A673 (cell line): ENCODE measurements at regions not wholly inside any gene's neighbourhood (a gene's known extent, or its start where the extent isn't known, plus 50 kb on each side); places are given as distances from the start of the nearest gene placed in this dataset.

Source experiments
- BruUV-seq: library from RNA; stranded (reverse); fragments of 400-500 nt; replicated peaks from 2 replicates; lab custom pipeline; 2021; lab: Mats Ljungman, UMichigan
- CTCF ChIA-PET: fragments of 300-600 bp; sonication (Branson Sonifier 250); formaldehyde crosslinking; loops from one replicate; lab custom pipeline; 2022; ENCODE audit warnings: antibody characterized with exemption; lab: Charles Lee
- POLR2A ChIA-PET: fragments of 300-600 bp; sonication (Branson Sonifier 250); formaldehyde crosslinking; loops from one replicate; lab custom pipeline; 2022; ENCODE audit warnings: antibody characterized with exemption; ENCODE audit not compliant: low non-redundant PET; lab: Charles Lee
- DNase-seq: peaks from one replicate; pipeline ENCODE4 v3.0.0-alpha.2; 2015; ENCODE audit warnings: low spot score
- H3K27ac ChIP-seq: fragments of 200-600 bp; sonication (generic); 2 replicates; pipeline ENCODE4 v1.5.1; 2016; ENCODE audit warnings: mixed run types, low read depth, mild to moderate bottlenecking, mixed read lengths, antibody characterized with exemption, low read length; ENCODE audit not compliant: poor library complexity, severe bottlenecking
- H3K27me3 ChIP-seq: fragments of 200-600 bp; sonication (generic); replicated peaks from 2 replicates; pipeline ENCODE4 v1.6.1; 2017; ENCODE audit warnings: mixed run types, low read depth, mild to moderate bottlenecking, mixed read lengths, antibody characterized with exemption, low read length; ENCODE audit not compliant: insufficient read depth, poor library complexity
- H3K36me3 ChIP-seq: fragments of 200-600 bp; sonication (generic); 2 replicates; pipeline ENCODE4 v1.6.1; 2016; ENCODE audit warnings: mixed run types, mild to moderate bottlenecking, mixed read lengths, antibody characterized with exemption, low read length; ENCODE audit not compliant: insufficient read depth, poor library complexity, severe bottlenecking
- H3K4me1 ChIP-seq: fragments of 200-600 bp; sonication (generic); 2 replicates; pipeline ENCODE4 v1.6.1; 2017; ENCODE audit warnings: mixed run types, mild to moderate bottlenecking, mixed read lengths, antibody characterized with exemption, low read length; ENCODE audit not compliant: insufficient read depth, poor library complexity, severe bottlenecking
- H3K4me3 ChIP-seq: fragments of 200-600 bp; sonication (generic); 2 replicates; pipeline ENCODE4 v1.5.1; 2016; ENCODE audit warnings: low read depth, mixed run types, mild to moderate bottlenecking, mixed read lengths, low read length; ENCODE audit not compliant: poor library complexity, severe bottlenecking
- H3K9me3 ChIP-seq: fragments of 200-600 bp; sonication (generic); 2 replicates; pipeline ENCODE4 v1.6.1; 2016; ENCODE audit warnings: mixed run types, low read depth, mild to moderate bottlenecking, mixed read lengths, antibody characterized with exemption, low read length; ENCODE audit not compliant: poor library complexity, severe bottlenecking
- CTCF ChIP-seq: fragments of 300-800, 200-600 bp; sonication (generic); conservative IDR thresholded peaks from 2 replicates; pipeline ENCODE4 v1.5.1; 2017; ENCODE audit warnings: low read depth, mild to moderate bottlenecking, antibody characterized with exemption, low read length, moderate library complexity, mixed read lengths
- EZH2 ChIP-seq: fragments of 200-600 bp; sonication (generic); IDR thresholded peaks from 2 replicates; pipeline ENCODE4 v1.6.1; 2017; ENCODE audit warnings: borderline replicate concordance, low read depth, mild to moderate bottlenecking, mixed read lengths, antibody characterized with exemption, low read length; ENCODE audit not compliant: poor library complexity, severe bottlenecking
- intact Hi-C: fragments of 100-400 bp; cut with micrococcal nuclease; formaldehyde crosslinking; loops from one replicate; pipeline ENCODE4 v1.10.0; 2022; ENCODE audit not compliant: unreplicated experiment

- TF ChIP-seq EZH2 (no peak), CTCF (0 out of 2 replicates have a peak, but pooled peaks have one; percentile 22)
- intact Hi-C loops, result no loop called here
- BruUV-seq, result no TSS peak
- H3K4me3 ChIP-seq, result no peak overlapping the region
- H3K36me3 ChIP-seq, result no peaks in the 10 kb centered on the region
- peaks cover 3% of the 10 kb centered on the region for H3K9me3 ChIP-seq
- peak; percentile 1 for DNase-seq
- ChIA-PET POLR2A (no interaction called here), CTCF (no interaction called here)
- H3K27me3 ChIP-seq, result no peaks in the 10 kb centered on the region
- H3K27ac ChIP-seq, result no peak overlapping the region
- H3K4me1 ChIP-seq, result no peaks in the 10 kb centered on the region
Measured at GRCh38 chr9:103319979-103320378, 324.8 kb downstream of the CYLC2 start.

- POLR2A ChIA-PET, result no interaction called here
- TF ChIP-seq CTCF, result no peak
- TF ChIP-seq EZH2, result no peak
- no peaks in the 10 kb centered on the region for H3K4me1 ChIP-seq
- DNase-seq, result no peak
- H3K4me3 ChIP-seq, result no peak overlapping the region
- no peak overlapping the region for H3K27ac ChIP-seq
- no TSS peak for BruUV-seq
- no peaks in the 10 kb centered on the region for H3K27me3 ChIP-seq
- intact Hi-C loops, result no loop called here
- peaks cover 11% of the 10 kb centered on the region for H3K9me3 ChIP-seq
- H3K36me3 ChIP-seq, result no peaks in the 10 kb centered on the region
- CTCF ChIA-PET, result no interaction called here
Measured at GRCh38 chr9:103323699-103324098, 328.6 kb downstream of the CYLC2 start.

GRCh38 chr9:103335461-103335860 lies 340.3 kb downstream of the CYLC2 start:
- ChIA-PET CTCF (no interaction called here), POLR2A (no interaction called here)

More at GRCh38 chr9:103335461-103335860, 340.3 kb downstream of the CYLC2 start:
- H3K36me3 ChIP-seq, result no peaks in the 10 kb centered on the region
- intact Hi-C loops, result no loop called here
- DNase-seq, result no peak
- no peaks in the 10 kb centered on the region for H3K27me3 ChIP-seq
- peaks cover 9% of the 10 kb centered on the region for H3K9me3 ChIP-seq
- no peak overlapping the region for H3K4me3 ChIP-seq
- no peaks in the 10 kb centered on the region for H3K4me1 ChIP-seq
- no TSS peak for BruUV-seq
- TF ChIP-seq CTCF, result no peak
- no peak for TF ChIP-seq EZH2
- H3K27ac ChIP-seq, result no peak overlapping the region
